ENCODE measurements at regions not wholly inside any gene's neighbourhood (a gene's known extent, or its start where the extent isn't known, plus 50 kb on each side); places are given as distances from the start of the nearest gene placed in this dataset.

- DNase-seq (ENCODE audit: low read depth, low spot score), result no peak
Measured at GRCh38 chr4:19416146-19416545, 835.6 kb upstream of the SLIT2 start.

DNA sequence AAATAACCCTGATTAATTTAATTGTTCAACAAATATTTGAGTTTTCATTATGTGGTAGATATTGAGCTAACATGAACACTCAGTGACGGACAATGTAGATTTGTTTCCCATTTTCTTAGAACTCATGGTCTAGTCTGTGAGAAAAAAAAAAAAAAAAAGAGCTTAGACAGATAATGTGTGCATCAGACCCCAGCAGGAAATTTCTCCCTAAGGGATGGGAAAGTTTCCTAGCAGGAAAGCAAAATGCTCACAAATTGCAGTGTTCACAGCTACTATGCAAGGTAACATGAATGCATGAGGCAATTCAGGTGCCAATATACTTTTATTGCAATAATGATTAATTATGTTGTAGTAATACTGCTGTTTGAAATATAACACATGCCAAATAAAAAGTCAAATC lies 843.2 kb upstream of the SLIT2 start:
- no peak for DNase-seq (ENCODE audit: low read depth, low spot score)

- DNase-seq (ENCODE audit: low read depth, low spot score), result no peak
Measured at GRCh38 chr4:19406789-19407188, 844.9 kb upstream of the SLIT2 start.

DNA sequence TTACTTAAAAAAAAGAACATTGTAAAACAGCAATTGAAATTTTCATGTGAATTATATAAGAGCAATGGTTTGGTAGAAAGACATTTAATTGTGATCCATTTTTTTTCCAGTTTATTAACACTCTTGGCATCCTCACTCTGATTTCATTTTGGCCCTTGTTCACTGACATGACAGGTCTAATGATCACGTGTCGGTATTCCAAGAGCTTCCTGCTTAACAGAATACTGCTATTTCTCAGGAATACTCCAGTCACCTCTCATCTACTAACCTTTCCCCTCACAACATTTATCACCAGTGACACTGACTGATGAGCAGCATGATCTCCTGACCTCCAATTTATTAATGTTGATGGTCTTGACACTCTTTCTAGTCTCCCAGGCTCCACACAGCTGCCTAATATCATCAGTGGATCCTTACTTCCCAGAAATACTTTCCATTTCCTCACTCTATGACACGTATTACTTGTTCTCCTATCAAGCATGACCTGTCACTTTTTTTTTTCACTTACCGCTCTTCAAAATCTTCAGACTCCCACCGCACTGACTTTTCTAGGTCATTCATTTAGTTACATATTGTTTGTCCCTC lies 847.8 kb upstream of the SLIT2 start:
- no peak for DNase-seq (ENCODE audit: low read depth, low spot score)

- DNase-seq (ENCODE audit: low read depth, low spot score), result no peak
Measured at GRCh38 chr4:19402581-19403065, 849.1 kb upstream of the SLIT2 start.

DNA sequence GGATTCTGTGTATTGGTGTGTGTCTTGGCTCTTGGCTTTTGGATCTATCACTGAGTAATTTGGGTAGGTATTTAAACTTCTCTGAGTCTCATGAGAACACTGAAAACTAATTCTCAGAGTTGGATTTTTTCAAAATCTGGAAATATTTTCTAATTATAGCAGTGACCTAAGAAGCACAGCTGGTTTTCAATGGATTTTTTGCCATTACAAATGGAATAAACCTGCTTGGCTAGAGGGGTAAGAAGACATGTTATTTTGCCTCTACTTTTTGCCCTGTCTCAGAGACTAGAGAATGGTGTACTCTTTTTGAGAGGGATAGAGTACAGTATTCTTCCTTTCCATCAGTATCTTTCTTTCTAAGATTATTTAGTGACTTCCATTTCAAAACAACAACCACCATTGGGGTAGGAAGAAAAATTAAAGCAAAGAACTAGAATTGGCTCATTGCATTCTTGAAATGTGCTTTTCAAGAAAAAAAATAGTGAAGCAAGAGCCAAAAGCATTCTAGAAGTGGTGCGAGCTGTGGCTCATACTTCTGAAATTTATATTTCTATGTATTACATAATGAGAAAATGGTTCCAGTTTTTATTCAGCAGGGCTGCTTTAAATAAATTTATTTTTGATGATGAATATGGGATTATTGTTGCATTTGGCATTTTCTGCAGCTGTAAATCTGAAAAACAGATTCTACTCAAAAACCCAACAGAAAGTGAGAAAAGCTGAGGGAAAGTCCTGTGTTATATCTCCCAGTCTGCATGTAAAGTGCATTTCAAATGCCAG lies 850.2 kb upstream of the SLIT2 start:
- DNase-seq (ENCODE audit: low read depth, low spot score), result no peak

GRCh38 chr4:19400820-19401219 lies 850.9 kb upstream of the SLIT2 start:
- DNase-seq (ENCODE audit: low read depth, low spot score), result no peak

- DNase-seq (ENCODE audit: low read depth, low spot score), result no peak
Measured at GRCh38 chr4:19399001-19399400, 852.7 kb upstream of the SLIT2 start.

DNA sequence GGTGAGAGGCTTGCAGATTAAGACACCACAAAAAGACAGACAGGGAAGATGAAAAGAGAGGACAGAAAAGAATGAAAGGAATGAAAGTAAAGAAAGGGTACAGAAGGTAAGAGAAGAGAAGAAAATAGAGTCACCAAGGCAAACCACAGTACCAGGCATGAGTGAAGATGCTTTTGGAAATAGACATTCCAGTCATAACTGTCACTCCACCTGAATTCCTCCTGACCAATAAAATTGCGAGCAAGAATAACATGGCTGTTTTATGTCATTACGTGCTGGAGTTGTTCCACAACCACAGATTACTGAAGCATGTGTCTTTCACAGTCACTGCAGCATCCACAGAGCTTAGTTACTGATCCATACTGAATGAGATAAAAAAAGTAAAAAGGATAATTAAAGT lies 864.9 kb upstream of the SLIT2 start:
- no peak for DNase-seq (ENCODE audit: low read depth, low spot score)

DNA sequence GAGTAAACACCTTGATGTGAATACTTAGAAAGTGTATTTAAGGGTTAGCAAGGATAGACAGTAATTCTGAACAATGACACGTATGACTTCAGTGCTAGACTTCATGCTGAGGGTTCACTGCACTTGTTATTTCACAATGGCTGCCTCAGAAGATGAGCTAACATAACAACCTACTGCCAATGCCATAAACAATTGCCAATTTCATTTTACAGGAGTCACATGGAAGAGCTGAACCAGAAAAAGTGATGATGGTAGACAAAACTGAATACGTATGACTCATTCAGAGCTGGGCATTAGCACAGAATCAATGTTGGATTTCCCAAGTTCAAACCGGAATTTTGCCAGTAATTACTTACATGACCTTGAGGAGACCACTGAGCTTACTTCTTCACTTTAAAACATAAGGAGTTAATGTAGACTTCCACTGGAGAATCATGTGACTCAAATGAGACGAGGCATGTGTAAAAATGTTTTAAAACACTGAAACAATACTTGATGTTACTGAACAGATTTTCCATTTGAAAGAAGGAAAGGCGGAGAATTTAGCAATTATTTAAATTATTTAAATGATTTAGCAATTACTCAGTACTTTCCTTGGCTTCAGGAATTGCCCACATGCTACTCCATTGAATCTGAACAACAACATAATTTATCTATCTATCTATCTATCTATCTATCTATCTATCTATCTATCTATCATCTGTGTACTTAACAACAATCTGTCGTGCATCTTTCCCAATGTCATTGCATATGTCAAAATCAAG lies 868.5 kb upstream of the SLIT2 start:
- DNase-seq (ENCODE audit: low read depth, low spot score), result no peak

DNA sequence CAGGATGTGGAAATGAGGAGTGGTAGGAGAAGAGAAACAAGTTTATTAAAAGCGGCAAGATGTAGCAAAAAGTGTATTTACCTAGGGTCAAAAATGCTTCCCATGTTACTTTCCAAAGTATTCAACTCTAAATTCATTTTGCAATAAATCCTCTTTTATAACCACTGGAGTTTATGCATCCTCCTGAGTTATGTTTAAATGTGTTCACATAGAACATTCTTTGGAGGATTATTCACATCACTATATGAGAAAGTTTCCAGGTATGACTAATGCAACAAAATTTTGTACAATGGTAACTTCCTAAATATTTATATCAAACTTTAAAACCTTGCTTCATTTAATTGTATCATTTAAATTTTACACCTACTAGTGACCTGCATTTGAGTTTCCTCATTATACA lies 870.6 kb upstream of the SLIT2 start:
- no peak for DNase-seq (ENCODE audit: low read depth, low spot score)

DNA sequence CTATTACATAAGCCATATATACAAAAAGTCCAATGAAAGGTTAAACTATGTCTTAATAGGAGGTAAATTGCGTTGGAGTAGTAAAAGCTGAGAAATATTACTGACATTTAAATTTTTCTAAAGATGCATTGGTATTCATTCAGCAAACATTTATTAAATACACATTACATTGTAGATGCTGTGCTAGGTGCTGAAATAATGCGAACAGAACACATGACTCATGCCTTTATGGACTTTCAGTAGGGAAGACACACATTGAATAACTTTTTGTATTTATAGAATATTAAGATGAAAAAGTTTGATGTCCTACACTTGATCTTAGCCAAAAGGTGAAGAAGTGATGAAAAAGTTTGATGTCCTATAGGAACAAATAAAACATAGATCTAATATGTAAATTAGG lies 871.1 kb upstream of the SLIT2 start:
- DNase-seq (ENCODE audit: low read depth, low spot score), result no peak

- DNase-seq (ENCODE audit: low read depth, low spot score), result no peak
Measured at GRCh38 chr4:19379191-19379708, 872.5 kb upstream of the SLIT2 start.

DNA sequence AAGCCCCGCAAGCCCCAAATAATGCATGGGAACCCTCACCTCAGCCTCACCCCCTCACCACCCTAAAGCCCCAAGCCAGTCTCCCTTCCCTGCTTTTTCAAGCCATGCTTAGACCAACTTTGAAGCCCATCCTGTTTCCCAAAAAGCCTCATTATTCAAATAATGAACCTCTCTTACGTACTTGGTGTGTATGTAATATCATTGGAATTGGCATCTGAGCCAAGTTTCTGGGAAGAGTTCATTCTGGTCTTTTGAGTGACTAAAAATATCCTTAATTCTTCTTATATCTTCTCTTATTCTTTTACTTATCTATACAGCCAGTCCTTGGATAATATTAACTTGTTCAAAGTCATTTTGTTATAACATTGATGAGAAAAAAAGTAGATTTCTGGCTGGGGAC lies 875.8 kb upstream of the SLIT2 start:
- no peak for DNase-seq (ENCODE audit: low read depth, low spot score)

- DNase-seq (ENCODE audit: low read depth, low spot score), result no peak
Measured at GRCh38 chr4:19375136-19375804, 876.4 kb upstream of the SLIT2 start.

DNA sequence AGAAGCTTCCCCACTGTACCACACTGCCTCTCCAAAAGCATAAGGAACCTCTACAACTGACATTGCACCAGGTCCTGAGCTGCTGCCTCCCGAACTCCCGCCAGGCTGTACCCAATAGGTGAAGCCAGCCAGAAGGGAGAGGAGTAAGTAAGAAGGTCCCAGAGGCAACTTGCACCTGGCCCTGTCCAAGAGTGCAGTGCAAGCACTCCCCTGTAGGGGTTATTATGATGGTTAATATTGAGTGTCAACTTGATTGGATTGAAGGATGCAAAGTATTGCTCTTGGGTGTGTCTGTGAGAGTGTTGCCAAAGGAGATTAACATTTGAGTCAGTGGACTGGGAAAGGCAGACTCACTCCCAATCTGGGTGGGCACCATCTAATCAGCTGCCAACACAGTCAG lies 879.3 kb upstream of the SLIT2 start:
- DNase-seq (ENCODE audit: low read depth, low spot score), result no peak

- DNase-seq (ENCODE audit: low read depth, low spot score), result no peak
Measured at GRCh38 chr4:19368800-19369199, 882.9 kb upstream of the SLIT2 start.

DNA sequence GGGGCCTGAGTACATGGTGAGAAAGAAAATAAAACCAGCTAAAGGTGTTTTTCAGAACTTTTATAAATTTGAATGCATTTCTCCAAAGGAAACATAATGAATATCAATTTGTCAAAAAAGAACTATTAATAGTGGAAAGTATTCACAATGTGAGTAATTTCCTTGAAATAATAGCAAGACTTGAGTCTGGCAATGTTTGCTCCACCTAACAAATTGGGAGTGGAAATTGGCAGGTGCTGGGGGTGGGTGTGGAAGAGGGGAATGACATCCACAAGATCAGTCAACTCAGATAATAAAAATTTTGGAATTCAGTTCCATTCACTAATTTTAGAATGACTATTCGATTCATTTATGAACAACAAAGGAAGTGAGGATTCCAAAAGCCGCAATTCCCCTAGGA lies 884.8 kb upstream of the SLIT2 start:
- no peak for DNase-seq (ENCODE audit: low read depth, low spot score)

- DNase-seq (ENCODE audit: low read depth, low spot score), result no peak
Measured at GRCh38 chr4:19358015-19358414, 893.7 kb upstream of the SLIT2 start.

DNA sequence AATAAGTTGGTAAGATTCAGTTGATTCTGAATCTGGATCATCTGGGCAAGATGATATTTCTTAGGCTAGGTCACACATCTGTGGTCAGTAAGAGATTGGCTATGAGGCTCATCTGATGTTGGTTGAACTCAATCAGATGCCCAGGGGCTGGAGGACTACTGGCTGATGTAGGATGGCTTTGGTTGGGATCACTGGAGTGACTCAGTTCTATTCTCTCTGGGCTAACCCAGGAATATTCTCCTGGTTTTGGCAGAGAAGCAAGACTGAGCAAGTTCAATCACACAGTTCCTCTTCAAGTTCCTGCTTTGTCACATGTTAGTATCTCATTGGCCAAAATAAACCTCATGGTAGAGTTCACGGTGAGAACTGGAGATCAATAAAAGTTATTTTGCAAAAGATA lies 902.3 kb upstream of the SLIT2 start:
- DNase-seq (ENCODE audit: low read depth, low spot score), result no peak

DNA sequence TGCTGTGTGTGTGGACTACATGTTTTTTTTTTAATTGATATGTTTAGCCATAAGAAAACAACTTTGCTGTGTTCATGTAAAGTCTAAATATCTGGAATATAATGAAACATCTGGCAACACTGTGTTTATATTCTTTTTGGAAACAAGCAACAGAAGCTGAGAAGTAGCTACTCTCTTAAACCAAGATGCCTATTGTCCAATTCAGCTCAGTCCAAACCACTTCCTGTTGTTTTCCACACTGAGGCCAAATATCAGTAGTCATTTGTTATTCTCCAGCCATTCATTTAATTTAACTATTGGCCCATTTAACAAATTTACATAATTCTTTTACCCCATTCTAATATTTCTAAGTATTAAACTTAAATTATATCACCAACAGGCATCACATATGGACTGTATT lies 903.0 kb upstream of the SLIT2 start:
- no peak for DNase-seq (ENCODE audit: low read depth, low spot score)

DNA sequence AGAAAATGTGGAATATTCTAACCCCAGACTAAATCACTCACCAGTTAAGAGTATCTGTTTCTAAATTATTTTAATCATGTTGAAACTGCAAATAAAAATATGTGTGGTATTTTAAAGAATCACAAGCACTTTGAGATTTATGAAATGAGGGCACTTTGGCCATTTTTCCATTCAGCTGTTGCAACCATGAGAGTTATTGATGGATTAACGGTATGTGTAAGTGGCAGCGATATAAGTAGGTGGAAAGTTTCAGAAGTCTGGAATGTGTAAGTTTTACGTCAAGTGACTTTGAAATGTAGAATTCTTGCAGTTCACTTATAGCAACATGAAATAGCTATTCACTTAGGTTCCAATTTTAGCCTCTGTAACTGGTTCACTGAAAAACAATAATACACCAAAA lies 905.1 kb upstream of the SLIT2 start:
- no peak for DNase-seq (ENCODE audit: low read depth, low spot score)

Data from iPS DF 19.7 (cell line).